ENCODE measurements at regions not wholly inside any gene's neighbourhood (a gene's known extent, or its start where the extent isn't known, plus 50 kb on each side); places are given as distances from the start of the nearest gene placed in this dataset.

GRCh38 chr2:223117533-223117932 is 65.5 kb downstream of the KCNE4 start:
- DNase-seq (ENCODE audit: low spot score): no peak
- ChIA-PET CTCF (interaction anchor here (2.7 kb wide), 1 partner anchor 145 kb away, joined by 8 read pairs; no protein-coding TSS in a partner anchor), POLR2A (no interaction called here)
- H3K36me3 Mint-ChIP-seq: no peaks in the 10 kb centered on the region
- no peak overlapping the region for H3K4me3 Mint-ChIP-seq
- no peak for TF ChIP-seq ETV6 (CRISPR knock-in tag; IDR thresholded peaks at IDR 0.05)
- TF ChIP-seq JUN (CRISPR knock-in tag; IDR thresholded peaks at IDR 0.05): no peak
- TF ChIP-seq OVOL2 (CRISPR knock-in tag; IDR thresholded peaks at IDR 0.05; ENCODE audit: borderline replicate concordance): no peak
- no peak for TF ChIP-seq ZNF121 (CRISPR knock-in tag; IDR thresholded peaks at IDR 0.05)
- TF ChIP-seq SOX15 (CRISPR knock-in tag; IDR thresholded peaks at IDR 0.05): no peak
- TF ChIP-seq ZNF138 (CRISPR knock-in tag; conservative IDR thresholded peaks at IDR 0.05): no peak
- no peak for TF ChIP-seq MAX (CRISPR knock-in tag; IDR thresholded peaks at IDR 0.05)
- no peak for TF ChIP-seq GABPB1 (CRISPR knock-in tag; IDR thresholded peaks at IDR 0.05)
- TF ChIP-seq ZNF512 (CRISPR knock-in tag; IDR thresholded peaks at IDR 0.05; ENCODE audit: borderline replicate concordance): no peak
- no peak for TF ChIP-seq ZNF219 (CRISPR knock-in tag; IDR thresholded peaks at IDR 0.05; ENCODE audit: borderline replicate concordance)
- TF ChIP-seq HMGA2 (CRISPR knock-in tag; IDR thresholded peaks at IDR 0.05): no peak
- no peak for TF ChIP-seq RELA (CRISPR knock-in tag; IDR thresholded peaks at IDR 0.05; ENCODE audit: borderline replicate concordance)
- TF ChIP-seq ZSCAN18 (CRISPR knock-in tag; IDR thresholded peaks at IDR 0.05): no peak
- TF ChIP-seq NFE2L1 (CRISPR knock-in tag; IDR thresholded peaks at IDR 0.05): no peak
- TF ChIP-seq ZBTB21 (CRISPR knock-in tag; IDR thresholded peaks at IDR 0.05; ENCODE audit: borderline replicate concordance): no peak
- no peak for TF ChIP-seq GRHL2 (CRISPR knock-in tag; IDR thresholded peaks at IDR 0.05; ENCODE audit: insufficient replicate concordance, severe bottlenecking)
- TF ChIP-seq ZNF423 (CRISPR knock-in tag; IDR thresholded peaks at IDR 0.05): no peak
- no peak for TF ChIP-seq MXD4 (CRISPR knock-in tag; IDR thresholded peaks at IDR 0.05; ENCODE audit: borderline replicate concordance)
- H3K27me3 Mint-ChIP-seq (ENCODE audit: low read depth): no peaks in the 10 kb centered on the region
- peaks cover under 1% of the 10 kb centered on the region; the same call in 1 of the 2 replicates for H3K9me3 Mint-ChIP-seq
- peaks cover 10% of the 10 kb centered on the region for H3K4me1 Mint-ChIP-seq
- ATAC-seq: no peak
- H3K27ac Mint-ChIP-seq: no peak overlapping the region; the same call in 1 of the 2 replicates

- ChIA-PET POLR2A (no interaction called here), CTCF (no interaction called here)
- peaks cover 39% of the 10 kb centered on the region for H3K4me1 Mint-ChIP-seq
- H3K27me3 Mint-ChIP-seq (ENCODE audit: low read depth): peaks cover 5% of the 10 kb centered on the region; the same call in 1 of the 2 replicates
- ATAC-seq: no peak
- no peak overlapping the region for H3K4me3 Mint-ChIP-seq
- no peaks in the 10 kb centered on the region for H3K36me3 Mint-ChIP-seq
- H3K27ac Mint-ChIP-seq: no peak overlapping the region
- H3K9me3 Mint-ChIP-seq: no peaks in the 10 kb centered on the region
- DNase-seq (ENCODE audit: low spot score): no peak
- TF ChIP-seq HMGXB4 (CRISPR knock-in tag; IDR thresholded peaks at IDR 0.05): no peak
- no peak for TF ChIP-seq CTCF (IDR thresholded peaks at IDR 0.05)
- TF ChIP-seq GABPB1 (CRISPR knock-in tag; IDR thresholded peaks at IDR 0.05): no peak
- TF ChIP-seq ZNF138 (CRISPR knock-in tag; conservative IDR thresholded peaks at IDR 0.05): no peak
- TF ChIP-seq ZNF423 (CRISPR knock-in tag; IDR thresholded peaks at IDR 0.05): no peak
- no peak for TF ChIP-seq STAT6 (CRISPR knock-in tag; conservative IDR thresholded peaks at IDR 0.05; ENCODE audit: low read depth)
- TF ChIP-seq SMAD3 (CRISPR knock-in tag; IDR thresholded peaks at IDR 0.05; ENCODE audit: borderline replicate concordance): no peak
- TF ChIP-seq TP53 (CRISPR knock-in tag; IDR thresholded peaks at IDR 0.05): no peak
- TF ChIP-seq ZNF671 (CRISPR knock-in tag; IDR thresholded peaks at IDR 0.05): no peak
- no peak for TF ChIP-seq EMX1 (CRISPR knock-in tag; IDR thresholded peaks at IDR 0.05)
- TF ChIP-seq ERG (CRISPR knock-in tag; IDR thresholded peaks at IDR 0.05): no peak
- TF ChIP-seq NR1H2 (CRISPR knock-in tag; IDR thresholded peaks at IDR 0.05): no peak
Observed at GRCh38 chr2:223121283-223121682, 69.3 kb downstream of the KCNE4 start.
